ENCODE measurements at regions not wholly inside any gene's neighbourhood (a gene's known extent, or its start where the extent isn't known, plus 50 kb on each side); places are given as distances from the start of the nearest gene placed in this dataset.
"Not testable (repeated sequence)": the region's sequence is repeated elsewhere in the genome, so short reads cannot be mapped to it uniquely, and the experiment has no call there.

DNA sequence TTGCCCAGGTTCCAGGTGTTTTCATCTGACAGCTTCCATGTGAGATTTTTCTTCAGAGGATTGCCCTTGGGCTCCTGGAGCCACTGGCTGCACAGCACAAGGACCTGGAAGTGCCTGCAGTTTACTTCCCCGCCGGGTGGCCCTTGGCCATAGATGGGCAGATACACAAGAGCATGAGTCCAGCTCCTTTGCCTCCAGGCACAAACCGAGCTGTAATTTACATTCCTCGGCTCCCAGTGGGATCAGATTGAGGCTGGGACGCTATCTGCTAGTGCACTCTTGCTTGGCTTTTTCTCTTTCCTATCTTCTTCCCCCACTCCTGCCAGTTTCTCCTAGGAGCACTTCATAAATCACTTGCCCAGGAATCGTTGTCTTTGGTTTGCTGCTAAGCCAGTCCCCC is 85.4 kb upstream of the RALY start:
- DNase-seq (ENCODE audit: low read depth): no peak

DNA sequence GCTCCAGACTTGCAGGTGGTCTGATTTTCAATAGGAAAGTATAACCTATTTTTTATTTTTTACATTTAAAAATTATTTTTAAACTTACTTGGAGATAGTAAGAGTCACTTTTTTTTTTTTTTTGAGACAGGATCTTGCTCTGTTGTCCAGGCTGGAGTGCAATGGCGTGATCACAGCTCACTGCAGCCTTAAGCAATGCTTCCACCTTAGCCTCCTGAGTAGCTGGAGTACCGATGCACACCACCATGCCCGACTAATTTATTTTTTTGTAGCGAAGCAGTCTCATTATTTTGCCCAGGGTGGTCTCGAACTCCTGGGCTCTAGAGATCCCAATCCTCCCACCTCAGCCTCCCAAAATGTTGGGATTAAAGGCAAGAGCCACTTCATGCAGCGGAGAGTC is 84.8 kb upstream of the RALY start:
- DNase-seq (ENCODE audit: low read depth): no peak

DNA sequence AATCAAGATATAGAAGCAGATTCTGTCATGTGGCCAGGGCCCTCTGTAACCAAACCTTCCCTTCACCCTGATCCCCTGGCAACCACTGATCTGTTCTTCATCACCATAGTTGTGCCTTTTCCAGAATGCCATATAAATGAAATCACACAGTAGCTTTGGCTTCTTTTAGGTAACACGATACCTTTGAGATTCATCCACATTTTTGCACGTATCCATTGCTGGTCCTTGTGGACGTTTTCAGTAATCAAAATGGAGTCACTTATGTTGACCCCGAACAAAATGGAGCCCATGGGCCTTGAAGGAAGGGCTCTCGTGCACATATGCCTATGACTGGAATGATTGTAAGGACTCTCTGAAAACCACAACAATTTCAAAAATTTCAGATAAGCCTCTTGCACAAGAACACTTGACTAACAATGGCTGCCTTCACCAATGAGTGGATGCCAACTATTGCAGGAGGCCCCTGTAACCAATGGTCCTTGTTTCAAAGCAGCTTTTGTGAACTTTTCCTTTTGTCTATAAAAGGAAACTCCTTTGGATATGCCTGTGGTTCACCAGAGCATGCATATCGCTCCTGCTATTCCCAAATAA is 84.3 kb upstream of the RALY start:
- DNase-seq (ENCODE audit: low read depth): peak; percentile 60

DNA sequence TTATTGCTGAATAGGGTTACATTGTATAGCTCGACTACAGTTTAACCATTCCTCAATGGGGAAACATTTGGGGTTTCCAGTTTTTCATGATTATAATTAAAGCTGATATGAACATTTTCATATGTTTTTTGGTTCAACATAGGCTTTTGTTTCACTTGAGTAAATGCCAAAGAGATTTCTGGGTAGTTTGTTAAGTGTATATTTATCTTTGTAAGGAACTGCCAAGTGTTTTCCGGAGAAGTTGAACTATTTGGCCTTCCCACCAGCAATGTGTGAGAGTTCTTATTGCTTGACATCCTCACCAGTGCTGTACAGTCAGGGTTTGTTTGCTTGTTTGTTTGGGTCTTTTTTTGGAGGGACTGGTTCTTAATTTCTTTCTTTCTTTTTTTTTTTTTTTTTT is 83.7 kb upstream of the RALY start:
- no peak for DNase-seq (ENCODE audit: low read depth)

DNA sequence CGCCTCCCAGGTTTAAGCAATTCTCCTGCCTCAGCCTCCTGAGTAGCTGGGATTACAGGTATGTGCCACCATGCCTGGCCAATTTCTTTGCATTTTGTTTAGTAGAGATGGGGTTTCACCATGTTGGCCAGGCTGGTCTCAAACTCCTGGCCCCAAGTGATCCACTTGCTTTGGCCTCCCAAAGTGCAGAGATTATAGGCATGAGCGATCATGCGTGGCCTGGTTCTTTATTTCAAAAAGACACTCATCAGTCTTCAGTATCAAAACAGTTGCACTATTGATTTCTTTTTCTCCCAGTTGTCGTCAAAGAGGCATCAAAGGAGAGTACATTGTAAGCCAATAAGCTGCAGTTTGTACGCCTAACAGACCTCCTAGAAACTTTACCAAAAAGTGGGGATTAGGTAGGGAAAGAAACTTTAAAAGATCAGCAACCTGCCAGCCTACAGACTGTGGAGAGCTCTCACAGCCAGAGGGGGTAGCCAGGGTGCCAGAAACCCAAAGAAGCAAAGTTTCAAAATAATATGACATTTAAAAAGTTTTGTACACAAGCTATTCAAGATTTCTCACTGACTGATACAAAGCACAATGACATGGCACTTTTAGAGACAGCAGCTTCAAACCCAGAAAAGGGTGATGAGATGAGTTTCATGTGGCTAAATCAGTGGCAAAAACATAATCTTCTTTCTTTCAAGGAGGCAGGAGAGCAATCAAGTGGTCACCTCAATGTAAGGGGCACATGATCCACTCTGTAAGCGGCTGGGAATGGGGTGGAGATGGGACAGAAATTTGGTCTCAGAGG is 83.0 kb upstream of the RALY start:
- DNase-seq (ENCODE audit: low read depth): no peak

DNA sequence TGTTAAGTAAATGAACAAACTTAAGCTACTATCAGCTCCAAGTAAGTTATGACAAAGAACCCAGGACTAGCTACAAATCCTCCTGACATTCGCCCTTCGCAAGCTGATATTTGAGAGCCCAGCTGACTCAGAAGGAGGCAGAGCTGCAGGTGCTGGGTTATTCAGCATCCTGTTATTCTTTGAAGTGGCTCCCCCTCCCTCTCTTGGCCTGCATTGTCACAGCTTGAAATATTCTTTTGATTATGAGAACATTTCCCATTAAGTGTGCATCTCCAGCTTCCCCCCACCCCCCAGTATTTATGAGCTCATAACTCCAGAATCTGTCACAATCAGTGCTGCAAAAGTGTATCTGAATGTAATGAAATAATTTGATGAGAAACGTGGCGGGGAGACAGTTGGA is 78.8 kb upstream of the RALY start:
- no peak for DNase-seq (ENCODE audit: low read depth)

DNA sequence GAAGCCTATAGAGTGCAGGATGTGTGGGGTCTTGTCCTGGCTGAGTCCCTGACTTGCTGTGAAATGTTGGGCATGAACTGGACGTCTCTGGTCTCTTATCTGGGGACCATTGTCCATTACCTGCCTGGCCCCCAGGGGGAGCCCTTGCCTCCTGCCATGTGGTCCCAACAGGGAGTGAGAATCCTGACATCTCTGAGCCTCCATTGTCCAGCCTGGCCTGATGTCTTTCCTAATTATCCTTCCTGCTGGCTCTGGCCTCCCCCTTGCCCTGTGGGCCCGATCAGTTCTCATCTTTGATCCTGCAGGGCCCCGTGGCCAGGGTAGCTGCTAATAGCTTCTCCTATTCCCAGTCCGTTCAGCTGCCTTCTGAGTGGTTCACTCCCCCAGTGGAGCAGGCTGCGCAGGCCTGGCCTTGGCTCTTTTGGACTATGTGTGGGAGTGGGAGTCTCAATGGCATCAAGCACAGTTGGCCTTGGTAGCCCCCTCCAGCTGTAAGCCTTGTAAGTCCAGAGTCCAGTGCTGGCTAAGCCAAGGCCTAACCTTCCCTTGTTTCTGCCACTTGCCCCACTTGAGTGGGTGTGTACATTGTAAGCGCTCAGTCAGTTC is 77.9 kb upstream of the RALY start:
- no peak for DNase-seq (ENCODE audit: low read depth)

DNA sequence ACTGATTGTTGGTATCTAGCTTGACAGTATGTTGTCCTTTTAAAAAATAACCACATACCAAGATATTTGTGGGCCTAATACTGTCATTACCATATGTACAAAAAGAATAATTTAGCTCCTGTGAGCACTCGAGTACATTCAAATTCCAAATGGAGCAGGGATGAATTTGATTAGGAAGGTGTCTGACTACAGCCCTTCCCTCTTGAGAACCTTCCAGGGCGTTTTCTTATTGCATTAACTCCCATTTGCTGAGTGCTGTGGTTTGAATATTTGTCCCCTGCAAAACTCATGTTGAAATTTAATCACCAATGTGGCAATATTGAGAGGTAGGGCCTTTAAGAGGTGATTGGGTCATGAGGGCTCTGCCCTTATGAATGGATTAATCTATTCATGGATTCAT is 76.9 kb upstream of the RALY start:
- DNase-seq (ENCODE audit: low read depth): no peak

DNA sequence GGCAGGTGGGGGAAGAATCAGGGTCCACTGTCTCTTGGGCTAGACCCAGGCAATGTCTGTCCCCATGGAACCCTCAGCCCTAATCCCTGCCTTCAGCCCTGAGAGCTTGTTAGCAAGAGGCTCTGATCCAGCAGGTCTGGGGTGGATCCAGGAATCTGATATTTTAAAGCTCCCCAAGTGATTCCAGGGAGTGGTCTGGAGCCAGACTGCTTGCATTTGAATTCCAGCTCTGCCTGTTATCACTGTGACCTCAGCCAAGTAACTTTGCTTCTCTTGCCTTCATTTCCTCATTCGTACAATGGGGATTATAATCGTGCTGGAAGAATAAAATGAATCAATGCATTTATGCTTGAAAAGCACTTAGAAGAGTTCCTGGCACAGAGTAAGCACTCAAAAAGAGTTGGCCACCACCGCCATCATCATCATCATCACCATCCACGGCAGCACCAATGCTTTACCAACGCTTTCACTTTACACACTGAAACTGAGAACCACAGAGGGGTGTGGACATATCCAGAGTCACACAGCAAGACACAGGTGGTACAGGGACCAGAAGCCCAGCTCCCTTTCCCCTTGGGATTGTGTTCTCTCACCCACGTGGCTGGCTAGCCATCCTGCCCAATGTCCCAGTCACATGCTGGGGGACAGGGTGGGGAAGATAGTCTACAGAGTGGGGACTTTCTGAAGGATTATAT is 75.7 kb upstream of the RALY start:
- no peak for DNase-seq (ENCODE audit: low read depth)

DNA sequence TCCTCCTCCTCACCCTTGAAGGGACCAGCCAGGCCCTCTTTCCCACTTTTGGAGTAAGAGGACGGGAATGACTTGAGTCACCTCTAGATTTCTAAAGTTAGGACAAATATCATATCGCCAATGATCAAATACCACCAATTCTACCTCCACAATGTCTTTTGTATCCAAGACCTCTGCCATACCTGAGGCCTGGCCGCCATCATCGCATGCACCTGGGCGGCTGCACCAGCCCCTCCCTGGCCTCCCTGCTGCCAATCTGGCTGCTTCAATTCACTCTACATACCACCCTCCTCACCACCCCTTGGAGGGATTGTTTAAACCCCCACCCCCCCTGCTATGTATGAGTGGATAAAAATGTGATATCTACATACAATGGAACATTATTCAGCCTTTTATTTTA is 75.0 kb upstream of the RALY start:
- DNase-seq (ENCODE audit: low read depth): no peak

DNA sequence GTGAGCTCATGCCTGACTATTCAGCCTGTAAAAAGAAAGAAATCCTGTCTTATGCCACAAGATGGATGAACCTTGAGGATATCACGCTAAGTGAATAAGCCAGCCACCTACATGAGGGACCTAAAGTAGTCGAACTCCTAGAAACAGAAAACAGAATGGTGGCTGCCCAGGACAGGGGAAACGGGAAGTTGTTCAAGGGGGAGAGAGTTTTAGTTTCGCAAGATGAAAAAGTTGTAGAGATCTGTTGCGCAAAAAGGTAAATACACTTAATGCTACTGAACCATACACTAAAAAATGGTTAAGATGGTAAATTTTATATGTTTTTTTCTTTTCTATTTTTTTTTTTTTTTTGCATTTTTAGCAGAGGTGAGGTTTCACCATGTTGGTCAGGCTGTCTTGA is 74.1 kb upstream of the RALY start:
- DNase-seq (ENCODE audit: low read depth): no peak

DNA sequence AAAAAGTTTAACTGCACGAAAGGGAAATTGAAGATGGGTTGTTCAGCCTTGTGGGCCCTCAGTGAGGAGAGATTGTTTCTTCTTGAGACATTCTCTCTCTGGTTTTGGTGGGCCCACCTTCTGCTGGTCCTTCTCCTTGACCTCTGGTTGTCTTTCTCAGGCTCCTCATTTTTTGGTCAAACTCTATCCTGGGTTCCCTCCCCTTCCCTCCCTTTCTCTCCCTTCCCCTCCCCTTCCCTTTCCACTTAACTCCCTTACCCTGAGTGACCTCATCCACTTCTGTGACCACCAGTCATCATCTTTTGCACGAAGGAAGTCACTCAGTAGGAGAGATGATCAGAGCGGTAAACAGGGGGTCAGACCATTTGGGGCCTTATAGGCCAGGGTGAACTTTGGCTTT is 71.5 kb upstream of the RALY start:
- DNase-seq (ENCODE audit: low read depth): no peak

DNA sequence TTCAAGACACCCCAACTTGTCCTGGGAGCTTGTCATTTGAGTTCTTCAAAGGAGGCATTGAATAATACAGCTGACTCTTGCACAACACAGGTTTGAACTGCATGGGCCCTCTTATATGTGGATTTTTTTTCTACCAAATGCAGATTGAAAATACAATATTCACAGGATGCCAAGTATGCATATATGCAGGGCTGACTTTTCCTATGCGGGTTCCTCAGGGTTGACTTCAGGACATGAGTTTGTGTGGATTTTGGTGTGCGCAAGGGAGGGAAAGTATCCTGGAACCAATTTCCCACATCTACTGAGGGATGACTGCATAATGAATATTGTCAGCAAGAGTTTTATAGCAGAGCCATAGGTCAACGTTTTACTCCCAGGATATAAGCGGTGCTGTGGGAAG is 70.0 kb upstream of the RALY start:
- DNase-seq (ENCODE audit: low read depth): no peak

DNA sequence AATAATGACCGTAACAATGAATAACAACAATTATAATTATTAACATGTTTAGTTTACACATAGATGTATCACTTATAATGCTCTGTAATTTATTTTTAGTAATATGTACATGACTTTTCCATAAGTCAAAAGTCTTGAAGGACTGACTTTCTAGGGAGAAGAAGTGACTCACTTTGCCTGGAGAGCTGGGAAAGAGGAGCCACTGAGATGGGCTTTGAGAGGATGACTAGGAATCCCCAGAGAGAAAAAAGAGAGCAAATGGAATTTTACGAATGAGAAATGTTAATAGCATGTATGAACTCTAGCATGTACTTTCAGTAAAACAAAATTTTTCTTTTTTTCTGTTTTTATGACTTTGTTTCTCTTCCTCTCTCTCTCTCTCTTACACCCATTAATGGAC is 67.8 kb upstream of the RALY start:
- DNase-seq (ENCODE audit: low read depth): peak; percentile 79

DNA sequence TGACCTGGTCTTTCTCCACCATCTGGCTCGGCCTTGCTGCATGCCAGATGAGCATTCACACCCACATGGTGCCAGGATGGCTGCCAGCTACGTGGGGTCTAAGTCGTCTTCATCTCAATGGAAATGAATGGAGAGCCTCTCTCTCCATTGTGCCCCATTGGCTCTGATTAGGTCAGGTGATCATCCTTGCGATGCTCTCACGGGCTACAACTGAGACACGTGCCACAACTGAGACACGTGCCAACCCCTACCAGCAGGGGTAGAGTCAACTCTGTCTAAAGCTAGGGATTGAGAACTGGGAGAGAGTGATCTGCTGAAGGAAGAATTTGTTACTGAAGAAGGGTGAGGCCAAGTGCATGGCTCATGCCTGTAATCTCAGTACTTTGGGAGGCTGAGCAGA is 67.3 kb upstream of the RALY start:
- DNase-seq (ENCODE audit: low read depth): no peak

DNA sequence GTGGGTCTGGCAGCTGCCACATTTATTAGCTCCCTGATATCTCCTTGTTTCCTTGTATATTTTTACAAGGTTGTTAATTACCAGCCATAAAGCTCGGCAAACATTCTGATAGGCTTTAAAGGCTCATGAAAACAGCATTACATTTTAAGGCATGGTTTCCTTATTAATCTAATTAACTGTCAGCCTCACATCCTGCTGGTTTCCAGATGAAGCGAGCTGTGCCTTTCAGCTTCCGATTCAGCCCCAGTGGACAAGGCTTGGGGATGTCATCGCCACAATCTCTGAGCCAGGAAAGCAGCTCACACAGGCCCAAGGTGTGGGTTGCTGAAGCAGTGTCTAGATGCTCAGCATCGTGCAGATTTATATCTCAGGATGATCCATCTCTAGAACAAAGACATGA is 66.0 kb upstream of the RALY start:
- no peak for DNase-seq (ENCODE audit: low read depth)

DNA sequence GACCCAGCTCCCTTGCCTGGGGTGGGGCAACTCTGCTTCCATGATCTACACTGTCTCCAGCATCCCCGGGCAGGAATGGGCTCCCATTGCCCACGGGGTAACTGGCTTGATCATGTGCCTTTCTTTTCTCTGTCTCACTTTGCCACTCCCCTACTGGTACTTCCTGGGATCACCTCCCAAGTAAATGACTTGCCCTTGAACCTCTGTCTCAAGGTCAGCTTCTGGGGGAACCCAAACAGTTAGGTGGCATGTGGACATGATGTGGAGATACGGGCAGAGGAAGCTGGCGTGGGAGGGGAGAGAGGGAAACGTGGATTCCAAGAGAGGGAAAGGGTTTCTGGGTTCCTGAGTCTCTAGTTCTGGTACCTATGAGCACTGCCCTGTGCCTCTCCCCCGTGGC is 63.8 kb upstream of the RALY start:
- DNase-seq (ENCODE audit: low read depth): no peak

DNA sequence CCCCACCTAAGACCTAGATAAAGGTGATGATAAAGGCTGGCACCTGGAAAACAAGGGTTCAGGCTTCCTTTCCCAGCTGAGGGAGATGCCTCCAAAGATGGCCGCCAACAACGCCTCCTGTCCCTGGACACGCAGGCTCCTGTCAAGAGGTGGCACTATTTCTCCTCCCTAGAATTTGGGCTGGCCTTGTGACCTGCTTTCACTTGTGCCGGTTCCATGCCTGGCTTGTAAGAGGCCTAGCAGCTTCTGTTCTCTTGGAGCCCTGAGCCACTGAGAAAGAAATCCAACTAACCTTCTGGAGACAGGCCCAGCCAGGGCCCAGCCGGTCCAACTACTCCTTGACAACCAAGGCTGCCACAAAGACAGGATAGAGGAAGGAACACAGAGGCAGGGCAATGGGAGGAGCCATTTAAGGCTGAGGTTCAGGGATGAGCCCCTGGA is 60.2 kb upstream of the RALY start:
- peak; percentile 68 for DNase-seq (ENCODE audit: low read depth)

DNA sequence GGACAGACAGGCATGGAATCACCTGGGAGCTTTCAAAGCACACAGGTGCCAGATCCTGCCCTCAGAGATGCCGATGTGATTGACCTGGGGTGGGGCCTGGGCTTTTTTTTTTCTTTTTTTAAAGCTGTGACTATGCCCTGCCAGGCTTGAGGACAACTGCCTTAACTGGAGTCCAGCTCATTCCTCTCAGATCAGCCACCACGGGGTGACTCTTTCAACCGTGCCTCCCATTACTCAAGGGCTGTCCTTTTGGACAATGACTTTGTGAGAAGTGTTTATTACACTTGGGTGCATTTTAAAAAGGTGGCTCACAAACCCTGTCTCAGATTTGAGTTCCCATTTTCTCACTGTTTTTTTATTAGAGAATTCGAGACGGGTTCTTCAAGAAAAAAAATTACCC is 57.1 kb upstream of the RALY start:
- no peak for DNase-seq (ENCODE audit: low read depth)

DNA sequence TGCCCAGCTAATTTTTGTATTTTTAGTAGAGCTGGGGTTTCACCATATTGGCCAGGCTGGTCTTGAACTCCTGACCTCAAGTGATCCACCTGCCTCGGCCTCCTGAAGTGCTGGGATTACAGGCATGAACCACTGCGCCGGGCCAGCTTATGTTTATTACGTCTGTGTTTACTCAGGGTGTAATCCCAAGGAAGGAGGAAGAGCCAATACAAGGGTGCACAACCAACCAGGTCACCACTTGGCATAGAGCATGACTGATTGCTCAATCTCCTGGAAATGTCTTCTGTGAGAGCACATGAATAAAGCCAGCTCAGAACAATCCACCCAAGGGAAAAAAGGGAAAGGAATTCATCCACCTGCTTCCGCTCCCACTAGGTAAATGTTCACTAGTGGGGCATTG is 54.7 kb upstream of the RALY start:
- not testable (repeated sequence) for DNase-seq (ENCODE audit: low read depth)

DNA sequence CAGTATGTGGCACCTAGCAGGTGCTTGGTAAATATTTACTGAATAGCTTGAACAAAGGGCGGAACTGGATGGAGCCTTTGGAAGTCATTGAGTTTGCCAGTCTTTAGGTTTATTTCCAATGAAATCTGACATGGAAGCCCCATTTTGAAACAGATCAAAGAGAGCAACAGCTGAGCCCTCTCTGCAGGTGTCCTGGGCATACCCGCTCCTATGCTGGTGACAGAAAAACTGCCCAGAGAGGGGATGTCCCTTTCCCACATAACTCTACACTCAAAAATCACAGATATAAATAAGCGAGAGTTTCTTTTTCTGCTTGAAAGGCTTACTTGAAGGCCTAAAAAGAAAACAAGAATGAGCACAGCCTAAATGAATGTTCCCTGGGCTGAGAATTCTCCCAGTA is 53.0 kb upstream of the RALY start:
- DNase-seq (ENCODE audit: low read depth): no peak
